ENCODE measurements at regions not wholly inside any gene's neighbourhood (a gene's known extent, or its start where the extent isn't known, plus 50 kb on each side); places are given as distances from the start of the nearest gene placed in this dataset.

GRCh38 chr1:198915327-198916231, 276.7 kb downstream of the PTPRC start:
- WGBS (ENCODE audit: insufficient coverage, insufficient replicate concordance, low lambda C conversion rate, missing lambda C conversion rate) = 12% methylated on average over 3 of the region's 3 CpGs
- FAIRE-seq (no peak), ATAC-seq (no peak), DNase-seq (ENCODE audit: low read depth, low spot score) (no peak)
- CTCF ChIA-PET = interaction anchor here (1.0 to 1.8 kb wide), 3 partner anchors 13 to 328 kb away, joined by 3 to 6 read pairs (median 3); no protein-coding TSS in a partner anchor
- Histone ChIP-seq H3K4me2 (ENCODE audit: control insufficient read depth, insufficient read depth) (no peak overlapping the region), H3K4me3 (no peak overlapping the region), H3K27ac (ENCODE audit: control insufficient read depth, insufficient read depth) (no peak overlapping the region), H3K27me3 (replicated peaks in 1 of 2; ENCODE audit: control insufficient read depth in 2 of 2, insufficient read depth in 2 of 2, low read length in 1 of 2) (no peaks in the 10 kb centered on the region), H3K9me3 (replicated peaks; ENCODE audit: control insufficient read depth, insufficient read depth, low read length) (peaks cover 2% of the 10 kb centered on the region), H3K79me2 (ENCODE audit: control insufficient read depth, insufficient read depth, low read length) (peaks cover 6% of the 10 kb centered on the region), H3K4me1 (ENCODE audit: control insufficient read depth, insufficient read depth, low read length) (peaks cover 10% of the 10 kb centered on the region), H3K36me3 (ENCODE audit: control insufficient read depth in 2 of 2, insufficient read depth in 2 of 2, low read length in 1 of 2) (no peaks in the 10 kb centered on the region), H4K20me1 (ENCODE audit: control insufficient read depth, insufficient read depth) (no peaks in the 10 kb centered on the region), H3K9ac (ENCODE audit: control insufficient read depth, insufficient read depth, low read length) (no peak overlapping the region), H2AFZ (ENCODE audit: control insufficient read depth, low read depth, low read length) (no peak overlapping the region)
- in situ Hi-C loops (cut with MboI) = no loop called here
- SMC1A ChIA-PET (ENCODE audit: uncharacterized antibody, unreplicated experiment) = interaction anchor here (1.0 to 5.7 kb wide), 6 partner anchors 9 to 23 kb away, joined by 3 to 49 read pairs (median 5); no protein-coding TSS in a partner anchor
- no TSS peak for BruUV-seq (replicated peaks)
- POLR2A ChIA-PET = no interaction called here
- RAD21 ChIA-PET (ENCODE audit: unreplicated experiment) = interaction anchor here (0.9 to 1.0 kb wide), 2 partner anchors 10 to 166 kb away, joined by 3 to 4 read pairs; no protein-coding TSS in a partner anchor
- TF ChIP-seq SMC3 (IDR thresholded peaks at IDR 0.05; ENCODE audit: borderline replicate concordance, low read length) = no peak
- TF ChIP-seq HSF1 (IDR thresholded peaks at IDR 0.05; ENCODE audit: low read depth, low read length) = no peak
- TF ChIP-seq BCL3 (IDR thresholded peaks at IDR 0.05; ENCODE audit: borderline replicate concordance, insufficient read depth, low read depth, low read length, poor library complexity, severe bottlenecking) = no peak
- intact Hi-C loops (cut with micrococcal nuclease; ENCODE audit: unreplicated experiment) = no loop called here
